Endothelial cell of umbilical vein (primary cell): ENCODE measurements at regions not wholly inside any gene's neighbourhood (a gene's known extent, or its start where the extent isn't known, plus 50 kb on each side); places are given as distances from the start of the nearest gene placed in this dataset.

Experiments used
- BruUV-seq: library from RNA; stranded (reverse); fragments of 400-500 nt; replicated peaks from 2 replicates; lab custom pipeline; 2021; lab: Mats Ljungman, UMichigan
- CTCF ChIA-PET: fragments of 300-600, 350-600 bp; sonication (Branson Sonifier 250); formaldehyde crosslinking; loops from one replicate; lab custom pipeline; 2021; ENCODE audit warnings: antibody characterized with exemption, inconsistent platforms; lab: Charles Lee
- POLR2A ChIA-PET: fragments of 300-600, 350-600 bp; sonication (Branson Sonifier 250); formaldehyde crosslinking; loops from one replicate; lab custom pipeline; 2021; ENCODE audit warnings: antibody characterized with exemption, inconsistent platforms; lab: Charles Lee
- DNase-seq: peaks from one replicate; pipeline ENCODE4 v3.0.0-alpha.2; 2011; ENCODE audit warnings: low read depth, low spot score
- FAIRE-seq: peaks from 2 replicates; lab custom pipeline; 2011; peaks lifted over from hg19 to GRCh38; lab: Jason Lieb, UNC
- H2AFZ ChIP-seq: 2 replicates; pipeline ENCODE4 v1.6.0; 2012; ENCODE audit warnings: low read depth, low read length, control low read depth, inconsistent platforms
- H3K27ac ChIP-seq: 2 replicates; pipeline ENCODE4 v1.5.1; 2011; ENCODE audit warnings: low read depth, mild to moderate bottlenecking, control low read depth, low read length, moderate library complexity; ENCODE audit not compliant: insufficient read depth
- H3K27me3 ChIP-seq, 2 experiments: 2 replicates each; pipeline versions ENCODE4 v1.6.0 to v1.6.1; 2011; ENCODE audit warnings: low read length in 2 of 2, mixed read lengths in 1 of 2; ENCODE audit not compliant: control insufficient read depth in 2 of 2, insufficient read depth in 2 of 2
- H3K36me3 ChIP-seq, 2 experiments: 2 replicates in 1 of 2; 3 replicates in 1 of 2; pipeline ENCODE4 v1.5.1; 2011; ENCODE audit warnings: low read length in 2 of 2, mild to moderate bottlenecking in 1 of 2, moderate library complexity in 1 of 2; ENCODE audit not compliant: control insufficient read depth in 2 of 2, insufficient read depth in 2 of 2; ENCODE audit errors: extremely low read depth in 1 of 2
- H3K4me1 ChIP-seq: 3 replicates; pipeline ENCODE4 v1.5.1; 2011; ENCODE audit warnings: mild to moderate bottlenecking, low read length; ENCODE audit not compliant: control insufficient read depth, insufficient read depth; ENCODE audit errors: extremely low read depth
- H3K4me2 ChIP-seq: 2 replicates; pipeline ENCODE4 v1.6.1; 2011; ENCODE audit warnings: low read length, control low read depth, mixed read lengths; ENCODE audit not compliant: insufficient read depth
- H3K4me3 ChIP-seq, 3 experiments: fragments of 200-600 bp in 1 of 3; sonication (generic), shearing (Covaris generic) in 1 of 3; replicated peaks in 1 of 3; 2 replicates each; pipeline ENCODE4 v1.5.1; 2011 to 2016; ENCODE audit warnings: control low read depth in 3 of 3, low read length in 3 of 3, mild to moderate bottlenecking in 2 of 3, inconsistent platforms in 1 of 3, low read depth in 1 of 3, moderate library complexity in 1 of 3; ENCODE audit not compliant: insufficient read depth in 1 of 3
- H3K79me2 ChIP-seq: 2 replicates; pipeline ENCODE4 v1.6.0; 2012; ENCODE audit warnings: low read length, inconsistent platforms; ENCODE audit not compliant: control insufficient read depth, insufficient read depth
- H3K9ac ChIP-seq: replicated peaks from 2 replicates; pipeline ENCODE3; 2011; ENCODE audit warnings: low read length, control low read depth; ENCODE audit not compliant: insufficient read depth; ENCODE audit errors: extremely low read depth
- H3K9me1 ChIP-seq: replicated peaks from 3 replicates; pipeline ENCODE4 v1.6.0; 2011; ENCODE audit warnings: mild to moderate bottlenecking, low read length; ENCODE audit not compliant: control insufficient read depth, insufficient read depth; ENCODE audit errors: extremely low read depth
- H3K9me3 ChIP-seq: replicated peaks from 2 replicates; pipeline ENCODE4 v1.5.1; 2012; ENCODE audit warnings: low read length, inconsistent platforms; ENCODE audit not compliant: control insufficient read depth, insufficient read depth
- H4K20me1 ChIP-seq: replicated peaks from 2 replicates; pipeline ENCODE3; 2011; ENCODE audit warnings: mild to moderate bottlenecking, low read length; ENCODE audit not compliant: control insufficient read depth, insufficient read depth; ENCODE audit errors: extremely low read depth
- CTCF ChIP-seq, 2 donors: IDR thresholded peaks; 1 replicate in 1 of 2; 2 replicates in 1 of 2; pipeline ENCODE4 v1.5.1; 2011; ENCODE audit warnings: low read length in 2 of 2, mild to moderate bottlenecking in 2 of 2, moderate library complexity in 2 of 2, control low read depth in 1 of 2, inconsistent platforms in 1 of 2, low read depth in 1 of 2; ENCODE audit not compliant: insufficient read depth in 1 of 2; ENCODE audit errors: extremely low read depth in 1 of 2
- EZH2 ChIP-seq: IDR thresholded peaks from 2 replicates; pipeline ENCODE4 v1.6.1; 2012; ENCODE audit warnings: borderline replicate concordance, low read depth, mild to moderate bottlenecking, moderate library complexity, low read length, inconsistent platforms; ENCODE audit not compliant: severe bottlenecking
- FOS ChIP-seq: IDR thresholded peaks from 2 replicates; pipeline ENCODE4 v1.6.1; 2011; ENCODE audit warnings: mild to moderate bottlenecking, low read length, moderate library complexity, borderline replicate concordance; ENCODE audit not compliant: insufficient read depth
- GATA2 ChIP-seq: IDR thresholded peaks from 2 replicates; pipeline ENCODE4 v1.7.0; 2011; ENCODE audit warnings: low read depth, mild to moderate bottlenecking, moderate library complexity, mixed read lengths, low read length; ENCODE audit not compliant: insufficient read length, insufficient read depth
- JUN ChIP-seq: IDR thresholded peaks from 2 replicates; pipeline ENCODE4 v1.6.1; 2011; ENCODE audit warnings: borderline replicate concordance, low read depth; ENCODE audit not compliant: insufficient read length, insufficient read depth
- MAX ChIP-seq: IDR thresholded peaks from 2 replicates; pipeline ENCODE4 v1.6.1; 2011; ENCODE audit not compliant: insufficient read depth, insufficient read length
- MYC ChIP-seq: IDR thresholded peaks from one replicate; pipeline ENCODE4 v1.6.1; 2011; ENCODE audit warnings: mild to moderate bottlenecking, low read depth, low read length
- POLR2A ChIP-seq: IDR thresholded peaks from 2 replicates; pipeline ENCODE4 v1.6.1; 2012; ENCODE audit warnings: low read depth, mild to moderate bottlenecking, control low read depth, low read length
- POLR2AphosphoS5 ChIP-seq: IDR thresholded peaks from 2 replicates; pipeline ENCODE4 v1.6.1; 2012; ENCODE audit warnings: low read depth, mild to moderate bottlenecking, control low read depth, low read length, moderate library complexity; ENCODE audit not compliant: insufficient read depth
- dilution Hi-C: fragments of 300-500 bp; cut with MboI; formaldehyde crosslinking; loops from one replicate; pipeline ENCODE4 v1.15.0; 2019; ENCODE audit warnings: low sequenced_read_pairs; ENCODE audit not compliant: extremely low pct_ligation_motif_present
- intact Hi-C: fragments of 100-400 bp; cut with micrococcal nuclease; formaldehyde crosslinking; loops from one replicate; pipeline ENCODE4 v1.10.0; 2022

- ChIA-PET POLR2A (no interaction called here), CTCF (no interaction called here)
- dilution Hi-C loops (no loop called here), intact Hi-C loops (no loop called here)
- Histone ChIP-seq H2AFZ (no peak overlapping the region), H3K9me1 (no peaks in the 10 kb centered on the region), H3K9me3 (no peaks in the 10 kb centered on the region), H3K4me3 (no peak overlapping the region), H3K4me1 (no peaks in the 10 kb centered on the region), H3K27me3 (no peaks in the 10 kb centered on the region), H3K9ac (no peak overlapping the region), H3K79me2 (no peaks in the 10 kb centered on the region), H3K4me2 (no peak overlapping the region), H4K20me1 (no peaks in the 10 kb centered on the region), H3K36me3 (no peaks in the 10 kb centered on the region), H3K27ac (no peak overlapping the region)
- FAIRE-seq (no peak), DNase-seq (no peak)
- TF ChIP-seq POLR2AphosphoS5 (no peak), FOS (no peak), MAX (no peak), EZH2 (no peak), GATA2 (no peak), MYC (no peak), CTCF (IDR thresholded peaks at IDR 0.05; ENCODE audit: extremely low read depth in 1 of 2, insufficient read depth in 1 of 2, low read depth in 1 of 2, low read length in 2 of 2) (no peak), JUN (no peak), POLR2A (no peak)
- no TSS peak for BruUV-seq
These were observed 103.4 kb downstream of the MFAP3L start for GRCh38 chr4:169922632-169923276.
